ENCODE measurements at regions not wholly inside any gene's neighbourhood (a gene's known extent, or its start where the extent isn't known, plus 50 kb on each side); places are given as distances from the start of the nearest gene placed in this dataset.

DNA sequence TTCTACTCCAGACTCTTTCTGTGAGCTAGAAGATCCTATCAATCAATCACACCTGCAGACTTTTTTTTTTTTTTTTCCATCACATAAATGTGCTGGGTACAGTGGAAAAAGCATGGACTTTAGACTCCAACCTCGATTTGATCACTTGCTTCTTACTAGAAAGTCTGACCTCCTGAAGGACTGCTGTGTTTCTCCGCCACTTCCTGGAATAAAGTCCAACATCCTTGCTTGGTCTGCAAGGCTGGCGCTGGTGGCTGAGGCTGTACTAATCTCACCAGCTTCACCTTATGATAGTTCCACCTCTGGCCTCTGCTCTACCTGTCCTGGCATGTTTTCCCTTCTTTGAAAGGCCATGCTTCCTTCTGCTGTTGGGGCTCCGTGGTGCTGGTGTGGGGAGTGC is 60.9 kb upstream of the SESN3 start:
- no peak for DNase-seq (ENCODE audit: low read depth)
- H3K4me3 ChIP-seq (ENCODE audit: control insufficient read depth, low read depth, low read length), result no peak overlapping the region
- no peak for TF ChIP-seq CTCF (IDR thresholded peaks at IDR 0.05; ENCODE audit: control insufficient read depth, insufficient read depth, low read depth, low read length, missing control alignments)

- no peak overlapping the region for H3K4me3 ChIP-seq (ENCODE audit: control insufficient read depth, low read depth, low read length)
- no peak for TF ChIP-seq CTCF (IDR thresholded peaks at IDR 0.05; ENCODE audit: control insufficient read depth, insufficient read depth, low read depth, low read length, missing control alignments)
- no peak for DNase-seq (ENCODE audit: low read depth)
Observed at GRCh38 chr11:95289378-95290101, 58.5 kb upstream of the SESN3 start.

GRCh38 chr11:95284057-95285052 is 53.4 kb upstream of the SESN3 start:
- no peak for DNase-seq (ENCODE audit: low read depth)
- no peak for TF ChIP-seq CTCF (IDR thresholded peaks at IDR 0.05; ENCODE audit: control insufficient read depth, insufficient read depth, low read depth, low read length, missing control alignments)
- H3K4me3 ChIP-seq (ENCODE audit: control insufficient read depth, low read depth, low read length), result no peak overlapping the region

DNA sequence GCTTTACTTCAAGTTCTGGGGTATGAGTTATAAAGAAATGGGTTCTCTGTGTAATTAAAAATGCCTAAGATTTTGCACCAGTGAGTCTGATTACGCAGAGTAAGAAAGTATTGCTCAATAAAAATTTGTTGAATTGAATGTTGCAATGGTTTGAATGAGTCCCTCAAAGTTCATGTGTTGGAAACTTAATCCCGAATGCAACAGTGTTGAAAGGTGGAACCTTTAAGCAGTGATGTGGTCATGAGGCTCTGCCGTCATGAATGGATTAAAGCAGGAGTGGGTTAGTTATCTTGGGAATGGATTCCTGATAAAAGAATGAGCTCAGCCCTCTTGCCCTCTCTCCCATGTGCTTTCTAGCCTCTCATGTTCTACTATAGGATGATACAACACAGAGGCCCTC is 52.6 kb upstream of the SESN3 start:
- H3K4me3 ChIP-seq (ENCODE audit: control insufficient read depth, low read depth, low read length), result no peak overlapping the region
- no peak for DNase-seq (ENCODE audit: low read depth)
- no peak for TF ChIP-seq CTCF (IDR thresholded peaks at IDR 0.05; ENCODE audit: control insufficient read depth, insufficient read depth, low read depth, low read length, missing control alignments)

DNA sequence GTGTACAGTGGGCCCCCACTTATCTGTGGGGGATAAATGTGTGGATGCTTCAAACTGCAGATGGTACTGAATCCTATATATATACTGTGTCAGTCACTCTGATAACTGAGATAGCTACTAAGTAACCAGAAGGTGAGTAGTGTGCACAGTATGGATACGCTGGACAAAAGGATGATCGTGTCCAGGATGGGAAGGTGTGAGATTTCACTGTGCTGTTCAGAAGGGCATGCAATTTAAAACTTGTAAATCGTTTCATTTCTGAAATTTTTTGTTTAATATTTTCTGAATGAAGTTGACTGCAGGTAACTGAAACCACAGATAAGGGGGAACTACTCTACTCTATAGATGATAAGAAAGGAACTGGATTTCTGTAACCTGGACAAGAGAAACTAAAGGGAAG is 52.1 kb upstream of the SESN3 start:
- DNase-seq (ENCODE audit: low read depth), result no peak
- no peak for TF ChIP-seq CTCF (IDR thresholded peaks at IDR 0.05; ENCODE audit: control insufficient read depth, insufficient read depth, low read depth, low read length, missing control alignments)
- H3K4me3 ChIP-seq (ENCODE audit: control insufficient read depth, low read depth, low read length), result no peak overlapping the region

- no peak for TF ChIP-seq CTCF (IDR thresholded peaks at IDR 0.05; ENCODE audit: control insufficient read depth, insufficient read depth, low read depth, low read length, missing control alignments)
- no peak overlapping the region for H3K4me3 ChIP-seq (ENCODE audit: control insufficient read depth, low read depth, low read length)
- DNase-seq (ENCODE audit: low read depth), result no peak
Observed at GRCh38 chr11:95282291-95282751, 51.3 kb upstream of the SESN3 start.
